Gastrocnemius medialis (tissue), 4 donors: ENCODE measurements at regions not wholly inside any gene's neighbourhood (a gene's known extent, or its start where the extent isn't known, plus 50 kb on each side); places are given as distances from the start of the nearest gene placed in this dataset.

Experiments used
- CTCF ChIP-seq, 5 experiments: fragments of 450-650 bp in 3 of 5; fragments of 200-600 bp in 2 of 5; sonication (generic) in 2 of 5; IDR thresholded peaks in 4 of 5; conservative IDR thresholded peaks in 1 of 5; 1 replicate in 4 of 5; 2 replicates in 1 of 5; pipeline ENCODE4 v1.5.1; 2016 to 2019; ENCODE audit warnings: antibody characterized with exemption in 5 of 5, mild to moderate bottlenecking in 3 of 5, moderate library complexity in 3 of 5
- POLR2A ChIP-seq, 2 donors: fragments of 450-650 bp; IDR thresholded peaks; one replicate each; pipeline ENCODE4 v1.6.1; 2017; ENCODE audit warnings: antibody characterized with exemption in 2 of 2, mild to moderate bottlenecking in 2 of 2, moderate library complexity in 2 of 2

GRCh38 chr1:184319879-184320278, 67.0 kb upstream of the C1orf21 start:
- TF ChIP-seq POLR2A (IDR thresholded peaks at IDR 0.05): no peak
- no peak for TF ChIP-seq CTCF (IDR thresholded peaks at IDR 0.05 in 4 of 5, conservative IDR thresholded peaks at IDR 0.05 in 1 of 5)
